GM19239 (cell line): ENCODE measurements at regions not wholly inside any gene's neighbourhood (a gene's known extent, or its start where the extent isn't known, plus 50 kb on each side); places are given as distances from the start of the nearest gene placed in this dataset.
"Not testable (repeated sequence)": the region's sequence is repeated elsewhere in the genome, so short reads cannot be mapped to it uniquely, and the experiment has no call there.

Experiments
- DNase-seq: peaks from one replicate; pipeline ENCODE4 v3.0.0; 2011; ENCODE audit warnings: low spot score; ENCODE audit not compliant: insufficient read length
- FAIRE-seq: peaks from 2 replicates; lab custom pipeline; 2011; peaks lifted over from hg19 to GRCh38; lab: Jason Lieb, UNC

- DNase-seq (no peak), FAIRE-seq (no peak)
Observed at GRCh38 chr3:13199006-13199776, 126.0 kb upstream of the IQSEC1 start.

GRCh38 chr3:13198264-13198879 lies 125.1 kb upstream of the IQSEC1 start:
- DNase-seq (no peak), FAIRE-seq (no peak)

- no peak for DNase-seq
- FAIRE-seq: no peak
Observed at GRCh38 chr3:13197795-13198194, 124.6 kb upstream of the IQSEC1 start.

GRCh38 chr3:13197281-13197680 lies 124.1 kb upstream of the IQSEC1 start:
- FAIRE-seq: no peak
- DNase-seq: no peak

GRCh38 chr3:13195374-13195773 lies 122.1 kb upstream of the IQSEC1 start:
- DNase-seq: no peak

DNA sequence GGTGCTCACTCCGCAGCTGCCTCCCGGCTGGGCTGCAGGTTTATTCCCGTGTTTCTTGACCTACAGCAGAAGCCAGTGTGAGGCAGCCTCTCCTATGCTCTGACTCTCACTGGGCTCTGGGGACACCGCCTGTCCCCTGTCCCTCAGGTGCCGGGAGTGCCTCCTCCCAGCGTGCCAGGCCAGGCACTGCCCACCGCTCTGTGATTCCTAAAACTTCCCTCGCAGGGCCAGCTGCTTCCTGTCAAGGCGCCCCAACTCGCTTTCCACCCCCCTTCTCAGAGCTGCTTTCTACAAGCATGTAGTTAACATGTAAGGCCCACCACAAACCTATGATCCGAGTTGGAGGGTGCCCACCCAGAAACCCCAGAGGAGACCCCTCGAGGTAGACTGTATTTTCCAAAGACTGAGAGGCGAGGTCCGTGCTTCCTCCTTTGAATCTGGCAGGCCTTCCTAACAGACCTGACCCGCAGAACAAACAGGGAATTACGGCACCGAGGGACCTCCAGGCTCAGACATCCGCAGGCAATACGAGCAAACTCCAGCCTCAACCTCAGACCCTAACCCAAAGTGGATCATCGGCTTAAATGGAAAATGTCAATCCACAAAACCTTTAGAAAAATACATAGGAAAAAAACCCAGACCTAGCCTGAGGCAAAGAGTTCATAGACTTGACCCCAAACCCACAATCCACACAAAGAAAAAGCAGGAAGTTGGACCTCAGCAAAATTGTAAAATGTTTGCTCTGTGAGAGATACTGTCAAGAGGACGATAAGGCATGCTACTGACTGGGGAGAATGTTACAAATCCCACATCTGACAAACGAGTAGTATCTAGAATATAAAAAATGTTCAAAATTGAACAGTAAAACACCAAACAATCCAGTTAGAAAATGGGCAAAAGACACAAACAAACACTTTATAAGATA lies 121.3 kb upstream of the IQSEC1 start:
- FAIRE-seq (no peak), DNase-seq (no peak)

More at GRCh38 chr3:13195374-13195773, 122.1 kb upstream of the IQSEC1 start:
- FAIRE-seq: no peak

- DNase-seq (no peak), FAIRE-seq (no peak)
Observed at GRCh38 chr3:13193320-13194284, 120.4 kb upstream of the IQSEC1 start.

- FAIRE-seq (no peak), DNase-seq (no peak)
Observed at GRCh38 chr3:13192471-13193213, 119.4 kb upstream of the IQSEC1 start.

DNA sequence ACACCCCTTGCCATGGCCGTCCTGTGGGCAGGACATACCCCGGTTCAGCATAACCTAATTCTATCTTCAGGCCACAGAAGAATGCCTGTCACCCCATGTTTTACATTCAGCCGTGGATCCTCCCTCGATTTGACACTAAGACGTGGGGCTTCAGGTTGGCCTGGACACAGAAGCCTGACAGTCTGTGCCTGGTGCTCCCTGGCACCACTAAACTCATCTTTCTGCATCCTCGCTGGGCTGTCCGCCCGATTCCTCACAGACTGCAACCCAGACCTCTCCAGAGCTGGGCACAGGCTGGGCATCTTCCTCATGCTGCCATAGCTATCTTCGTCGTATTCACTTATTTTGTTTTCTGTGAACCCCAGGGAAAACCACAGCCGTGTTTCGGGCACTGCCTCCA lies 117.8 kb upstream of the IQSEC1 start:
- FAIRE-seq: no peak
- no peak for DNase-seq

DNA sequence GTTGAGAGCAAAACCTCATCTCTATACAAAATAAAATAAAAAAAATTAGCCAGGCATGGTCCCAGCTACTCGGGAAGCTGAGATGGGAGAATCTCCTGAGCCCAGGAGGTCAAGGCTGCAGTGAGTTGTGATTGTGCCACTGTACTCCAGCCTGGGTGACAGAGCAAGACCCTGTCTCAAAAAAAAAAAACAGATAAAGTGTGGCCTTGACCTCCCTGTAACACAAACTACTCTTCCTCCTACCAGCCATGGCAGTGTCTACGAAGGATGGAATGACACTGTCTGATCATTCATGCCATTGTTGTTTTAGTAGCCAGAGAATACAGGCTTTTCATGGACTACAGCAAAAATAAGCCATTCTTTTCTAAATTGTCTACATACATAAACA lies 117.1 kb upstream of the IQSEC1 start:
- FAIRE-seq: no peak
- no peak for DNase-seq

DNA sequence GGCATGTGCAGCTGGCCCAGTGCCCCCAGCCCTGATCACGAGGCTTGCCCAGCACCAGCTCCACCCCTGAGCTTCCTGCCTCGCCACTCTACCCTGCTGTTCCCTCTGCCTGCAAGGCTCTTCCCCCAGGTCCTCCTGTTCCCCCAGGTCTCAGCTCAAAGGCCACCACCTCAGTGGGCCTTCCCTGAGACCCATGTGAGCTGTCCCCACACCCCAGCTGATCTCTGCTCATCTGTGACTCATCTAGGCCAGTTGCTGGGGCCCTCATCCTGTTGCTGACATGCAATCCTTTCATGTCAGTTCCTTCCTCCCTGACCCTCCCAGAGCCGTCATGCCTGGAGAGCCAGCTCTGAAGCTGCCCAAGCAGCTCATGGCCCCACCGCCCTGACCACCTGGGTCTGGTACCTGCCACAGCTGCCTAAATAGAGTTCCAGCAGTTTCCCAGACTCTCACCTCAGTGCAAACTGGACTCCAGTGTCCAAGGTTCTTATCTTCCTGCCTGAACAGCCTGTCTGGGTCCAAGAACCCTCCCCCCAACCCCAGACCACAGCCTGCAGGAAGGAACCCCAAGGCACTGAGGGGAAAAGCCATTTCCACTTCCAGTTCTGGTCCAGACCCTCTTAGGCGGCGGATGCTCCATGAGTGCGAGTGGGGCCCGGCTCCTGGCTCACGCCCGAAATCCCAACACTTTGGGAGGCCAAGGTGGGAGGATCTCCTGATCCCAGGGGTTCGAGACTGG lies 116.6 kb upstream of the IQSEC1 start:
- FAIRE-seq: no peak
- DNase-seq: no peak

DNA sequence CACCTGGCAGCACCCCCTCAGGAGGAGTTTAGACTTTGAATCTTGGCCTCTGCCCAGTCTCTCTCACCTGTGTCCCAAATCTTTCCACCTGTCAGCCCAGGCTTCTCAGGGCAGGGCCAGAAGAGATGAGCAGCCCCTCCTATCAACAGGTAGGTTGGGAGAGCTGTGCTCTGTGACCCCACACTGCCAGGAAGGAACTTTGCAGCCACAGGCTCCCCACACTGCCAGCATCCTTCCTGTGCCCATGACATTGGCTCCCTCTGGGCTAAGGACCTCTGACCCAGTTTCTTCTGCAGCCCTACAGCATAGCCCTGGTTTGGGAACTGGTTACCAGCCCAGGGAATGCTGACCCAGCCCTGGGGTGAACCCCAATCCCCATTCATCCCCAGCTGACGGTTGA lies 115.7 kb upstream of the IQSEC1 start:
- FAIRE-seq (no peak), DNase-seq (no peak)

GRCh38 chr3:13188181-13188779 lies 115.1 kb upstream of the IQSEC1 start:
- FAIRE-seq (no peak), DNase-seq (no peak)

DNA sequence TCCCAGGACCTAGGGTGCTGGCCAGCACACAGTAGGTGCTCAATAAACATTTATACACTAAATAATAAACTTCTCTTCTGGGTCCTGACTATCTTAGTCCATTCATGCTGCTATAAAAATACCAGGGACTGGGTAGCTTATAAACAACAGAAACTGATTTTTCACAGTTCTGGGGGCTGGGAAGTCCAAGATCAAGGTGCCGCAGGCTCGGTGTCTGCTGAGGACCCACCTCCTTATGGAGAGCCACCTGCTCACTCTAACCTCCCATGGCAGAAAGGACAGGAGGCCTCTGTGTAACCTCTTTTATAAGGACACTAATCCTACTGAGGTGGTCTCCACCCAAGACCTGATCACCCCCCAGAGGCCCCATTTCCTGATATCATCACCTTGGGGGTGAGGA lies 114.4 kb upstream of the IQSEC1 start:
- FAIRE-seq: no peak

GRCh38 chr3:13186435-13186815 lies 113.2 kb upstream of the IQSEC1 start:
- no peak for DNase-seq
- FAIRE-seq: no peak

More for the DNA sequence above, 114.4 kb upstream of the IQSEC1 start:
- DNase-seq: no peak

DNA sequence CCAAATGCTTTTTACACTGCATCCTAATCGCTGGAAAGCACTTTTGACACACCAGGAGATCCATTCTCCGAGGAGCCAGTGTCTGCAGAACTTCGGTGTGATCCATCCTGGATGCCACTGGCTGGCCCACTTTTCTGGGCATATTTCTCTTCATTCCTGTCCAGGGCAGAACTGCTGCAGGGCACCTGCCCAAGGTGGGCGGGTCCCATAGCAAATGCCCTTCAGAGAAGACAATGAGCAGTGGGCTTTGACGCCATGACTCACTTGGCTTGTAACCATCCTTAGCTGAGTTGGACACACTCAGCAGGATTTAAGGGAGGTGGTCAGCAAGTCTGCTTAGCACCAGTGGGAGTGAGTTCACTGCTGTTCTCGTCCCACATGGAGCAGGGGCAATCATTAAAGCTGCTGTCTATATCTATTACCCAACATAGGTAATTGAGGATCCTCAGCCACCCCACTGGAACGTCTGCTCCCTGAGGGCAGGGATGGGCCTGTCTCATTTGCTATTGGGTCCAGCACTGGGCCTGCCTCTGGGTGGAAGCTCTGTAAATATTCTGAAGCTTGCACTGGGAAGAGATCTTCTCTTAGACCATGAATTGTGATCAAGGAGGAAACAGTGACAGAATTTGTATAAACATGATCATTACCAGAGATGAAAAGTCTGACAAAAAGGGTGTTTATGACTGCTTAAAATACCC lies 112.7 kb upstream of the IQSEC1 start:
- no peak for FAIRE-seq
- no peak for DNase-seq

DNA sequence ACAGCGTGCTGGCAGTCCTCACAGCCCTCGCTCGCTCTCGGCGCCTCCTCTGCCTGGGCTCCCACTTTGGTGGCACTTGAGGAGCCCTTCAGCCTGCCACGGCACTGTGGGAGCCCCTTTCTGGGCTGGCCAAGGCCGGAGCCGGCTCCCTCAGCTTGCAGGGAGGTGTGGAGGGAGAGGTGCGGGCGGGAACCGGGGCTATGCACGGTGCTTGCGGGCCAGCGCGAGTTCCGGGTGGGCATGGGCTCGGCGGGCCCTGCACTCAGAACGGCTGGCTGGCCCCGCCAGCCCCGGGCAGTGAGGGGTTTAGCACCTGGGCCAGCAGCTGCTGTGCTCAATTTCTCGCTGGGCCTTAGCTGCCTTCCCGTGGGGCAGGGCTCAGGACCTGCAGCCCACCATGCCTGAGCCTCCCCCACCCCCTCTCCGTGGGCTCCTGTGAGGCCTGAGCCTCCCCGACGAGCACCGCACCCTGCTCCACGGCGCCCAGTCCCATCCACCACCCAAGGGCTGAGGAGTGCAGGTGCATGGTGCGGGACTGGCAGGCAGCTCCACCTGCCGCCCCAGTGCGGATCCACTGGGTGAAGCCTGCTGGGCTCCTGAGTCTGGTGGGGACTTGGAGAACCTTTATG lies 106.5 kb upstream of the IQSEC1 start:
- FAIRE-seq, DNase-seq: not testable (repeated sequence)
